NCI-H1436 treated with DMSO at 0.1 percent for 48 hours (cell line): ENCODE measurements at regions not wholly inside any gene's neighbourhood (a gene's known extent, or its start where the extent isn't known, plus 50 kb on each side); places are given as distances from the start of the nearest gene placed in this dataset.

Experiments
- DNase-seq: peaks from one replicate; lab custom pipeline; 2025; lab: John Stamatoyannopoulos, UW

GRCh38 chr4:86529436-86529835, 64.7 kb upstream of the PTPN13 start:
- DNase-seq, result no peak

GRCh38 chr4:86530183-86530582, 63.9 kb upstream of the PTPN13 start:
- no peak for DNase-seq

GRCh38 chr4:86531440-86531839, 62.7 kb upstream of the PTPN13 start:
- no peak for DNase-seq

- DNase-seq, result no peak
Observed at GRCh38 chr4:86532851-86533250, 61.3 kb upstream of the PTPN13 start.

- DNase-seq, result no peak
Observed at GRCh38 chr4:86536151-86536550, 58.0 kb upstream of the PTPN13 start.

GRCh38 chr4:86542319-86543027, 51.6 kb upstream of the PTPN13 start:
- no peak for DNase-seq

GRCh38 chr4:86543080-86543479, 51.0 kb upstream of the PTPN13 start:
- DNase-seq, result no peak

GRCh38 chr4:86543560-86544309, 50.4 kb upstream of the PTPN13 start:
- no peak for DNase-seq

- no peak for DNase-seq
Observed at GRCh38 chr4:86544310-86544966, 49.7 kb upstream of the PTPN13 start.
